H9 (cell line): ENCODE measurements at regions not wholly inside any gene's neighbourhood (a gene's known extent, or its start where the extent isn't known, plus 50 kb on each side); places are given as distances from the start of the nearest gene placed in this dataset.

Experiments used
- DNase-seq: peaks from one replicate; pipeline ENCODE4 v3.0.0-alpha.2; 2017
- H2AFZ ChIP-seq: one replicate; pipeline ENCODE4 v1.6.1; 2013; ENCODE audit warnings: mild to moderate bottlenecking, low read length, control low read depth, moderate library complexity
- H2AK5ac ChIP-seq: 2 replicates; pipeline ENCODE4 v1.6.1; 2013; ENCODE audit warnings: low read length, control low read depth, mixed read lengths; ENCODE audit not compliant: insufficient read length
- H2BK120ac ChIP-seq: one replicate; pipeline ENCODE4 v1.6.1; 2013; ENCODE audit warnings: low read depth, mild to moderate bottlenecking, low read length, control low read depth, inconsistent platforms; ENCODE audit not compliant: poor library complexity, severe bottlenecking
- H2BK12ac ChIP-seq: 2 replicates; pipeline ENCODE4 v1.6.1; 2013; ENCODE audit warnings: low read length, control low read depth, mixed read lengths, low read depth; ENCODE audit not compliant: insufficient read length
- H2BK15ac ChIP-seq: 2 replicates; pipeline ENCODE4 v1.6.1; 2013; ENCODE audit warnings: low read depth, low read length, control low read depth
- H2BK20ac ChIP-seq: one replicate; pipeline ENCODE4 v1.6.1; 2013; ENCODE audit warnings: low read depth, mild to moderate bottlenecking, low read length, control low read depth, inconsistent platforms; ENCODE audit not compliant: poor library complexity, severe bottlenecking
- H2BK5ac ChIP-seq: 2 replicates; pipeline ENCODE4 v1.6.1; 2013; ENCODE audit warnings: low read length, control low read depth, mixed read lengths; ENCODE audit not compliant: insufficient read length
- H3K14ac ChIP-seq: 2 replicates; pipeline ENCODE4 v1.6.1; 2013; ENCODE audit warnings: low read length, control low read depth; ENCODE audit not compliant: insufficient read depth
- H3K18ac ChIP-seq: 2 replicates; pipeline ENCODE4 v1.6.1; 2013; ENCODE audit warnings: low read depth, mild to moderate bottlenecking, mixed read lengths, low read length, control low read depth; ENCODE audit not compliant: insufficient read length
- H3K23ac ChIP-seq: 2 replicates; pipeline ENCODE4 v1.6.1; 2013; ENCODE audit warnings: low read length, control low read depth, mixed read lengths, low read depth; ENCODE audit not compliant: insufficient read length
- H3K23me2 ChIP-seq: 2 replicates; pipeline ENCODE4 v1.6.1; 2013; ENCODE audit warnings: low read depth, mild to moderate bottlenecking, mixed read lengths, low read length, control low read depth; ENCODE audit not compliant: insufficient read length, poor library complexity, severe bottlenecking
- H3K27ac ChIP-seq: 2 replicates; pipeline ENCODE4 v1.5.1; 2013; ENCODE audit warnings: low read length, control low read depth, mixed read lengths, low read depth; ENCODE audit not compliant: insufficient read length
- H3K27me3 ChIP-seq: 2 replicates; pipeline ENCODE4 v1.6.1; 2013; ENCODE audit warnings: low read length, control low read depth, inconsistent platforms; ENCODE audit not compliant: insufficient read depth
- H3K4ac ChIP-seq: 2 replicates; pipeline ENCODE4 v1.6.1; 2013; ENCODE audit warnings: low read depth, mild to moderate bottlenecking, control low read depth, inconsistent platforms, low read length, moderate library complexity
- H3K4me1 ChIP-seq: 2 replicates; pipeline ENCODE4 v1.6.1; 2013; ENCODE audit warnings: low read length, control low read depth, inconsistent platforms; ENCODE audit not compliant: insufficient read depth
- H3K4me2 ChIP-seq: 2 replicates; pipeline ENCODE4 v1.6.1; 2013; ENCODE audit warnings: low read length, control low read depth, mixed read lengths; ENCODE audit not compliant: insufficient read length, insufficient read depth
- H3K56ac ChIP-seq: 2 replicates; pipeline ENCODE4 v1.6.1; 2013; ENCODE audit warnings: low read depth, mild to moderate bottlenecking, mixed read lengths, low read length, control low read depth; ENCODE audit not compliant: insufficient read length
- H3K79me1 ChIP-seq: 2 replicates; pipeline ENCODE4 v1.6.1; 2013; ENCODE audit warnings: low read depth, mild to moderate bottlenecking, moderate library complexity, low read length, control low read depth, inconsistent platforms; ENCODE audit not compliant: insufficient read depth, poor library complexity, severe bottlenecking
- H3K79me2 ChIP-seq: 2 replicates; pipeline ENCODE4 v1.6.1; 2013; ENCODE audit warnings: low read length, control low read depth, inconsistent platforms; ENCODE audit not compliant: insufficient read depth
- H3K9ac ChIP-seq: 2 replicates; pipeline ENCODE4 v1.6.1; 2013; ENCODE audit warnings: low read length, control low read depth, mixed read lengths; ENCODE audit not compliant: insufficient read length; ENCODE audit errors: extremely low read depth
- H3K9me3 ChIP-seq: one replicate; pipeline ENCODE4 v1.6.1; 2013; ENCODE audit warnings: low read depth, low read length, inconsistent platforms; ENCODE audit not compliant: control insufficient read depth
- H3T11ph ChIP-seq: one replicate; pipeline ENCODE4 v1.6.1; 2013; ENCODE audit warnings: mild to moderate bottlenecking, low read length, control low read depth, inconsistent platforms
- H4K20me1 ChIP-seq: one replicate; pipeline ENCODE4 v1.6.1; 2013; ENCODE audit not compliant: control insufficient read depth, insufficient read length, insufficient read depth
- H4K5ac ChIP-seq: 2 replicates; pipeline ENCODE4 v1.6.1; 2013; ENCODE audit warnings: low read depth, mild to moderate bottlenecking, mixed read lengths, low read length, control low read depth; ENCODE audit not compliant: insufficient read length
- H4K8ac ChIP-seq: replicated peaks from 2 replicates; pipeline ENCODE4 v1.6.1; 2013; ENCODE audit warnings: low read length, control low read depth, mixed read lengths, low read depth; ENCODE audit not compliant: insufficient read length
- H4K91ac ChIP-seq: 2 replicates; pipeline ENCODE4 v1.6.1; 2013; ENCODE audit warnings: low read depth, mild to moderate bottlenecking, moderate library complexity, mixed read lengths, low read length, control low read depth; ENCODE audit not compliant: insufficient read length
- H3K27ac Mint-ChIP-seq, 3 experiments: 2 replicates in 2 of 3; 3 replicates in 1 of 3; pipeline ENCODE4 v1.8.0; 2020 to 2021; ENCODE audit warnings: mixed read lengths in 3 of 3, mild to moderate bottlenecking in 1 of 3, moderate library complexity in 1 of 3
- H3K27me3 Mint-ChIP-seq: 2 replicates; pipeline ENCODE4 v1.8.0; 2021; ENCODE audit warnings: low read depth, mild to moderate bottlenecking, moderate library complexity, mixed read lengths
- H3K36me3 Mint-ChIP-seq, 3 experiments: 2 replicates in 2 of 3; 3 replicates in 1 of 3; pipeline ENCODE4 v1.8.0; 2020 to 2021; ENCODE audit warnings: low read depth in 3 of 3, mixed read lengths in 3 of 3; ENCODE audit not compliant: insufficient read depth in 1 of 3
- H3K4me1 Mint-ChIP-seq, 2 experiments: 2 replicates each; pipeline ENCODE4 v1.8.0; 2020; ENCODE audit warnings: mixed read lengths in 2 of 2
- H3K4me3 Mint-ChIP-seq, 2 experiments: 2 replicates in 1 of 2; 3 replicates in 1 of 2; pipeline ENCODE4 v1.8.0; 2020 to 2021; ENCODE audit warnings: mild to moderate bottlenecking in 2 of 2, mixed read lengths in 2 of 2, moderate library complexity in 1 of 2
- H3K9me3 Mint-ChIP-seq, 2 experiments: 2 replicates in 1 of 2; 3 replicates in 1 of 2; pipeline ENCODE4 v1.8.0; 2020; ENCODE audit warnings: mild to moderate bottlenecking in 2 of 2, mixed read lengths in 2 of 2, moderate library complexity in 1 of 2
- WGBS: extraction: QIAGEN DNeasy Blood & Tissue Kit; methylation state at CpG from one replicate; pipeline ENCODE4 v1.1.7; 2013; ENCODE audit warnings: missing lambda C conversion rate, low lambda C conversion rate, mixed read lengths; ENCODE audit not compliant: insufficient read length; ENCODE audit errors: extremely low coverage; 5-methylcytosine and 5-hydroxymethylcytosine counted together
- TF ChIP-seq, protein P1 (sequence below): fragments of 200-600 bp; sonication (generic); conservative IDR thresholded peaks from 3 replicates; pipeline ENCODE4 v1.8.0; 2021; ENCODE audit warnings: antibody characterized with exemption, mild to moderate bottlenecking

DNA sequence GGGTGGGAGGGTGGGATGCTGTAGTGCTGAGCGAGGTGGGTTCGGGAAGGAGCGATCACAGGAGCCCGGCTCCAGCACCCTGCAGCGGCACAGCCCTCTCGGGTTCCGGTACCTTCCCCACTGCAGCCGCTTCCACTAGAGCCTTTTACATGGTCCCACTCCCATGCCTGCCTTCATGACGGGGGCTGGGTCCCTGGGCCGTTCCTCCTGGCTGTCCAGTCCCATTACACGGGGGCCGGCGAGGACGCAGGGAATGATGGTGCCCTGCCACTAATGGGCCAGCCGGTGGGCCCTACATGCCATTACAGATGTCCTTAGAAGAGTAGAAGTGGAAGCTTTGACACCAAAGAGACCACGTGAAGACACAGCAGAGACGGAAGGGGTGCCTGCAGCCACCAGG lies 104.6 kb upstream of the PPP1R26 start:
- H3K27ac Mint-ChIP-seq: no peak overlapping the region
- H3K36me3 Mint-ChIP-seq: no peaks in the 10 kb centered on the region
- Histone ChIP-seq H2AK5ac (no peak overlapping the region), H2AFZ (no peak overlapping the region), H2BK5ac (no peak overlapping the region), H3T11ph (no peak overlapping the region), H2BK15ac (no peak overlapping the region), H3K27ac (no peak overlapping the region), H4K91ac (no peak overlapping the region), H4K8ac (no peak overlapping the region), H3K4me1 (no peaks in the 10 kb centered on the region), H3K9ac (no peak overlapping the region), H3K56ac (no peak overlapping the region), H3K27me3 (no peaks in the 10 kb centered on the region), H3K4ac (no peak overlapping the region), H3K4me2 (no peak overlapping the region), H3K9me3 (no peaks in the 10 kb centered on the region), H3K23ac (no peak overlapping the region), H3K14ac (no peak overlapping the region), H3K79me1 (no peaks in the 10 kb centered on the region), H3K23me2 (no peaks in the 10 kb centered on the region), H2BK120ac (no peak overlapping the region), H2BK20ac (no peak overlapping the region), H3K18ac (no peak overlapping the region), H2BK12ac (no peak overlapping the region), H4K20me1 (no peaks in the 10 kb centered on the region), H4K5ac (no peak overlapping the region), H3K79me2 (no peaks in the 10 kb centered on the region)
- no peaks in the 10 kb centered on the region; a peak in 1 of 5 replicates for H3K9me3 Mint-ChIP-seq
- no CpG with 5 or more reads among the region's 17 CpGs for WGBS
- TF ChIP-seq, protein P1, sequence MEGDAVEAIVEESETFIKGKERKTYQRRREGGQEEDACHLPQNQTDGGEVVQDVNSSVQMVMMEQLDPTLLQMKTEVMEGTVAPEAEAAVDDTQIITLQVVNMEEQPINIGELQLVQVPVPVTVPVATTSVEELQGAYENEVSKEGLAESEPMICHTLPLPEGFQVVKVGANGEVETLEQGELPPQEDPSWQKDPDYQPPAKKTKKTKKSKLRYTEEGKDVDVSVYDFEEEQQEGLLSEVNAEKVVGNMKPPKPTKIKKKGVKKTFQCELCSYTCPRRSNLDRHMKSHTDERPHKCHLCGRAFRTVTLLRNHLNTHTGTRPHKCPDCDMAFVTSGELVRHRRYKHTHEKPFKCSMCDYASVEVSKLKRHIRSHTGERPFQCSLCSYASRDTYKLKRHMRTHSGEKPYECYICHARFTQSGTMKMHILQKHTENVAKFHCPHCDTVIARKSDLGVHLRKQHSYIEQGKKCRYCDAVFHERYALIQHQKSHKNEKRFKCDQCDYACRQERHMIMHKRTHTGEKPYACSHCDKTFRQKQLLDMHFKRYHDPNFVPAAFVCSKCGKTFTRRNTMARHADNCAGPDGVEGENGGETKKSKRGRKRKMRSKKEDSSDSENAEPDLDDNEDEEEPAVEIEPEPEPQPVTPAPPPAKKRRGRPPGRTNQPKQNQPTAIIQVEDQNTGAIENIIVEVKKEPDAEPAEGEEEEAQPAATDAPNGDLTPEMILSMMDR: no peak
- no peak for DNase-seq
- H3K4me3 Mint-ChIP-seq: no peak overlapping the region
- peaks cover 11 to 15% of the 10 kb centered on the region in 2 experiments for H3K4me1 Mint-ChIP-seq
- no peaks in the 10 kb centered on the region for H3K27me3 Mint-ChIP-seq
